Activated CD8-positive, alpha-beta T cell treated with anti-CD3 and anti-CD28 coated beads for 36 hours (primary cell): ENCODE measurements at regions not wholly inside any gene's neighbourhood (a gene's known extent, or its start where the extent isn't known, plus 50 kb on each side); places are given as distances from the start of the nearest gene placed in this dataset.

Experiments used
- ATAC-seq: fragments of 200-7000 bp; cut with Tn5 transposase; one replicate; pipeline ENCODE4 v1.10.0; 2021; ENCODE audit warnings: mild to moderate bottlenecking, moderate library complexity
- CTCF ChIA-PET: fragments of 350-600 bp; sonication (Branson Sonifier 250); formaldehyde crosslinking; loops from one replicate; lab custom pipeline; 2021; ENCODE audit warnings: antibody characterized with exemption; lab: Charles Lee
- POLR2A ChIA-PET: fragments of 350-600 bp; sonication (Branson Sonifier 250); formaldehyde crosslinking; loops from one replicate; lab custom pipeline; 2021; ENCODE audit warnings: antibody characterized with exemption; lab: Charles Lee
- DNase-seq: peaks from one replicate; pipeline ENCODE4 v3.0.0-alpha.2; 2020
- H3K27ac Mint-ChIP-seq: one replicate; pipeline ENCODE4 v1.8.0; 2021; ENCODE audit warnings: mild to moderate bottlenecking, mixed read lengths
- H3K27me3 Mint-ChIP-seq: one replicate; pipeline ENCODE4 v1.8.0; 2021; ENCODE audit warnings: mixed read lengths
- H3K36me3 Mint-ChIP-seq: one replicate; pipeline ENCODE4 v1.8.0; 2021; ENCODE audit warnings: low read depth, mixed read lengths
- H3K4me1 Mint-ChIP-seq: one replicate; pipeline ENCODE4 v1.8.0; 2021; ENCODE audit warnings: low read depth, mixed read lengths
- H3K4me3 Mint-ChIP-seq: one replicate; pipeline ENCODE4 v1.8.0; 2021; ENCODE audit warnings: mild to moderate bottlenecking, moderate library complexity, mixed read lengths
- H3K9me3 Mint-ChIP-seq: one replicate; pipeline ENCODE4 v1.8.0; 2021; ENCODE audit warnings: mixed read lengths
- intact Hi-C: fragments of 100-400 bp; cut with micrococcal nuclease; formaldehyde crosslinking; loops from one replicate; pipeline ENCODE4 v1.10.0; 2022
- TF ChIP-seq, protein P1 (sequence below): fragments of 200-600 bp; IDR thresholded peaks from one replicate; pipeline ENCODE4 v1.8.0; 2022; ENCODE audit warnings: antibody characterized with exemption, mild to moderate bottlenecking

DNA sequence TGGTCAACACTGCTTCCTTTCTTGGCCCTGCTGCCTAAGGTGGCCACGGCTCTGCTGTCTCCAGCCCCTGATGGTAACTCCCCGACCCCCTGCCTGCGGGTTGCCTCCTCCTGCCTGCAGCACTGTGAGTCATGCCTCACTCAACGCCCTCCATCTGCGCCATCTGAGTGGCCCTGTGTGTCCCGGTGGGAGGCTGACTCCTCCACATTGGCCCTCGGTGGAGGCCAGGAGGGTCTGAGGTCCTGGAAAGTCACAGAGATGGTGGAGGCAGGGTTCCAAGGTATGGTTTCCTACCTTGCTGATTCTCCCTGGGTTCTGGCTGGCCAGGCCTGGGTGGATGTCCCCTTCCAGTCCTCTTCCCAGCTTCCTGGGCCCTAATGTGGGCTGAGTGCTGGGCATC is 64.5 kb upstream of the ADAMTS2 start:
- Mint-ChIP-seq H3K4me3 (no peak overlapping the region), H3K36me3 (no peaks in the 10 kb centered on the region), H3K27ac (no peak overlapping the region), H3K4me1 (no peaks in the 10 kb centered on the region), H3K9me3 (no peaks in the 10 kb centered on the region), H3K27me3 (no peaks in the 10 kb centered on the region)
- DNase-seq, result no peak
- ATAC-seq, result no peak
- ChIA-PET POLR2A (no interaction called here), CTCF (no interaction called here)
- intact Hi-C loops, result no loop called here
- TF ChIP-seq, protein P1, sequence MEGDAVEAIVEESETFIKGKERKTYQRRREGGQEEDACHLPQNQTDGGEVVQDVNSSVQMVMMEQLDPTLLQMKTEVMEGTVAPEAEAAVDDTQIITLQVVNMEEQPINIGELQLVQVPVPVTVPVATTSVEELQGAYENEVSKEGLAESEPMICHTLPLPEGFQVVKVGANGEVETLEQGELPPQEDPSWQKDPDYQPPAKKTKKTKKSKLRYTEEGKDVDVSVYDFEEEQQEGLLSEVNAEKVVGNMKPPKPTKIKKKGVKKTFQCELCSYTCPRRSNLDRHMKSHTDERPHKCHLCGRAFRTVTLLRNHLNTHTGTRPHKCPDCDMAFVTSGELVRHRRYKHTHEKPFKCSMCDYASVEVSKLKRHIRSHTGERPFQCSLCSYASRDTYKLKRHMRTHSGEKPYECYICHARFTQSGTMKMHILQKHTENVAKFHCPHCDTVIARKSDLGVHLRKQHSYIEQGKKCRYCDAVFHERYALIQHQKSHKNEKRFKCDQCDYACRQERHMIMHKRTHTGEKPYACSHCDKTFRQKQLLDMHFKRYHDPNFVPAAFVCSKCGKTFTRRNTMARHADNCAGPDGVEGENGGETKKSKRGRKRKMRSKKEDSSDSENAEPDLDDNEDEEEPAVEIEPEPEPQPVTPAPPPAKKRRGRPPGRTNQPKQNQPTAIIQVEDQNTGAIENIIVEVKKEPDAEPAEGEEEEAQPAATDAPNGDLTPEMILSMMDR, result no peak

DNA sequence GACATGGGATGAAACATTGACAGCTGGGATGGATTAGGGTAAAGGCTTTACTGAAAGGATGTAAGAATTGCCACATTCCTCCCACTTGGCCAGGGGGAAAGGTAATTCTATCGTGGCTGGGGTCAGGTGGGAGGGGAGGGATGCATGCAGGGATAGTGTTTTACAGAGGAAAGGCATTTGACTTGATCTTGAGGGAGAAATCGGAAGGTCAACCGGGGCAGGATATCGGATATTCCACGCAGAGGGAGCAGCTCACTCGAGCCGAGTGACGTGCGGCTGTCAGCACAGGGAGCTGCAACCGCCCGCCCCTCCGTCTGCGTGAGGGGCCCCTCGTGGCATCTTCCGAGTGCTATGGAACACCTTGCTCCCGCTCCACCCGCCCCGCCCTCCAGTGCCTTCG is 63.4 kb upstream of the ADAMTS2 start:
- Mint-ChIP-seq H3K27ac (no peak overlapping the region), H3K4me1 (no peaks in the 10 kb centered on the region), H3K9me3 (no peaks in the 10 kb centered on the region), H3K4me3 (no peak overlapping the region), H3K27me3 (no peaks in the 10 kb centered on the region), H3K36me3 (no peaks in the 10 kb centered on the region)
- ATAC-seq, result no peak
- TF ChIP-seq, protein P1, result no peak
- no peak for DNase-seq
- CTCF ChIA-PET, result no interaction called here
- POLR2A ChIA-PET, result no interaction called here
- intact Hi-C loops, result no loop called here

DNA sequence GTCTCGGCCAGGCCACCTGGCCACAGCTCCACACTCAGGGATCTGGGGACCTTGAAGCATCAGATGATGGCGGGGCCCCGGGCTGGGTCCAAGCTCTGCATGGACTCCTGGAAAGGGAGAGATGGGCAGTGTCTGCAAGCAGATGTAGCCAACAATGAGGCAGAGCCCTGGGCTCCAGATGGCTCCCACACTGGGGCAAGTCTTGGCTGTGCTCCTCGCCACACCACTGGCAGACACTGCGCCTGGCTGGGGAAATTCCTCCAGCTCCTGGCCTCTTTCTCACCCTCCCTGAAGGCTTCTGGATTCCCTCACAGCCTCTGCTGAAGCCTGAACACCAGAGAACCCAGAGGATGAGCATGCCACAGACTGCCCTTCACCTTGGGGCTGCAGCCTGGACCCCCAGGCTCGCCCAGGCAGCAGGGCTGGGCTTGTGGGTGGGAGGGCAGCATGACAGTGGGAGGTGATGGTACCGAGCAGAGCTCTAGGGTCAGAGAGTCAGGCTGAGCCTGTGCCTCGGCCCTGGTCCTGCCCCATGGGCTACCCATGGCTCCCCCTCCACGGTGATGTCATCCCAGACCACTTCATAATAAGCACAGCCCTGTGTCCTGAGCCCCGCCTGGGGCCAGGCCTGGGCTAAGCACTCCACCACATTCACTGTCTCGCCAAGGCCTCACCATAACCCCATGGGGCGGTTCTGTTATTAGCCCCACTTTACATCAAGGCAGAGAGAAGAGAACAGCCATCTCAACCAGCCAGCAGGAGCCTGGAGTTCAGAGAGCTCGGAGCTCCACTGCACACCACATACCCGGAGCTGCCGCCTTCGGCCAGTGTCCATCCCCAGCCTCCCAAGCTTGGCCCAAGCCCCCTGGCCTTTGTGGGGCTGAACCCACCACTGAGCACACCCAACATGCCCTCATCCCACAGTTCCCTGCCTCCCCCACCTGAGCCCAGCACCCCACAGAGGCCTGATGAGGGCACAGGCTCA is 62.2 kb upstream of the ADAMTS2 start:
- H3K4me1 Mint-ChIP-seq, result no peaks in the 10 kb centered on the region
- H3K4me3 Mint-ChIP-seq, result no peak overlapping the region
- H3K9me3 Mint-ChIP-seq, result no peaks in the 10 kb centered on the region
- no peak overlapping the region for H3K27ac Mint-ChIP-seq
- ChIA-PET CTCF (no interaction called here), POLR2A (no interaction called here)
- ATAC-seq (no peak), DNase-seq (no peak)
- intact Hi-C loops, result no loop called here
- TF ChIP-seq, protein P1, result no peak
- H3K36me3 Mint-ChIP-seq, result no peaks in the 10 kb centered on the region
- no peaks in the 10 kb centered on the region for H3K27me3 Mint-ChIP-seq

DNA sequence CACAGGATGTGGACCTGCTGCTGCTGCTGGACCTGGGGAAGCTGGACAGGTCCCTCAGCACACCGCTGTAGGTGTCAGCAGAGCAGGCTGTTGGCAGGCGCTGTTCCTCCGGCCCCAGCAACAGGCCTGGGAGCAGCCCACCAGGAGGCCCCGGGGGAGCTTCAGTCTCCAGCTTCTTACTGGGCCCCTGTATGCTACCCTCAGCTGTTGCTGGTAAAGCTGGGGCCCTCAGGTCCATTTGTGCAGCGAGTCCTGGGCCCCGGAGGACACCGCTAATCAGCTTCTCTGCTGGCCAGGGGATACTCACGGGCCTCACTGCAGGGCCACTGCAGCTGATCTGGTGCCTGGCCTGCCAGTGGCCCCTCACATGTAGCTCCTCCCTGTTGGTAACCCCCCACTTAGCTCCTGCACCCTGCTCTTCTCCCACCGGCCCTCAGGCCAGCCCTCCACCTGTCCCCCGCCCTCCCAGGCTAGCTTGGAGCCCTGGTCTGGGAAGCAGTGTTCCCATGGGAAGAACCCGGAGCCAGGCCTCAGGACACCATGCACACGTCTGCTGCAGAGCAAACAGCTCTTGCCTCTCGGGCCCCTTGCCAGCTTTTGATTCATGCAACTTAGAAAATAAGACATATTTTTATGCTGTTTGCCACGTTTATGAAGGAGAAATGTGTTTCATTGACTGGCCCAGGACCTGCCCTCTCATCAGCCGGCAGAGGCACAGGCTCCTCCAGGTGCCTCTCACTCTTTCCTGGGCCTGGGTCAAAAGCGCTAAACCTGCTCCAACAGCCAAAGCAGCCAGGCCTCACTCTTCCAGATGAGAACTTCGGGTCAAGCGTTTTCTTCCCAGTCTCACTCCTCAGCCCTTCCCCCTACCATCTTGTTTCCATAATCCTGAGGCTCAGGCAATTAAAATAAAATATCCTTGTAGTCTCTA is 61.0 kb upstream of the ADAMTS2 start:
- Mint-ChIP-seq H3K36me3 (no peaks in the 10 kb centered on the region), H3K27ac (no peak overlapping the region), H3K27me3 (no peaks in the 10 kb centered on the region), H3K4me3 (no peak overlapping the region), H3K4me1 (no peaks in the 10 kb centered on the region), H3K9me3 (peaks cover 6% of the 10 kb centered on the region)
- intact Hi-C loops, result no loop called here
- POLR2A ChIA-PET, result no interaction called here
- TF ChIP-seq, protein P1, result no peak
- CTCF ChIA-PET, result no interaction called here
- DNase-seq, result no peak
- ATAC-seq, result no peak
